IPS DF 6.9 (cell line): ENCODE measurements at regions not wholly inside any gene's neighbourhood (a gene's known extent, or its start where the extent isn't known, plus 50 kb on each side); places are given as distances from the start of the nearest gene placed in this dataset.

Experiments used
- DNase-seq: peaks from one replicate; pipeline ENCODE4 v3.0.0-alpha.2; 2013; ENCODE audit warnings: low read depth, low spot score
- H3K27ac ChIP-seq: one replicate; pipeline ENCODE4 v1.5.1; 2013; ENCODE audit warnings: low read length, control low read depth
- H3K27me3 ChIP-seq: 2 replicates; pipeline ENCODE4 v1.6.1; 2013; ENCODE audit warnings: mild to moderate bottlenecking, low read length; ENCODE audit not compliant: control insufficient read depth, insufficient read depth
- H3K36me3 ChIP-seq: 2 replicates; pipeline ENCODE4 v1.6.1; 2013; ENCODE audit warnings: low read length; ENCODE audit not compliant: control insufficient read depth, insufficient read depth
- H3K4me1 ChIP-seq: 2 replicates; pipeline ENCODE4 v1.6.1; 2013; ENCODE audit warnings: low read length; ENCODE audit not compliant: control insufficient read depth, insufficient read depth
- H3K4me3 ChIP-seq: 2 replicates; pipeline ENCODE4 v1.5.1; 2013; ENCODE audit warnings: mild to moderate bottlenecking, low read length
- H3K9me3 ChIP-seq: 2 replicates; pipeline ENCODE4 v1.6.1; 2013; ENCODE audit warnings: low read length, inconsistent platforms; ENCODE audit not compliant: control insufficient read depth, insufficient read depth
- WGBS: extraction: QIAGEN DNeasy Blood & Tissue Kit; methylation state at CpG from one replicate; pipeline ENCODE4 v1.1.7; 2013; ENCODE audit warnings: mixed read lengths, missing lambda C conversion rate; ENCODE audit not compliant: insufficient read length, insufficient coverage; 5-methylcytosine and 5-hydroxymethylcytosine counted together

GRCh38 chr5:67341478-67341877, 144.9 kb upstream of the CD180 start:
- Histone ChIP-seq H3K27me3 (no peaks in the 10 kb centered on the region), H3K4me3 (no peak overlapping the region), H3K36me3 (no peaks in the 10 kb centered on the region), H3K4me1 (no peaks in the 10 kb centered on the region; the same call in 1 of the 2 replicates), H3K9me3 (no peaks in the 10 kb centered on the region), H3K27ac (no peak overlapping the region)
- no peak for DNase-seq
- WGBS = no CpG with 5 or more reads among the region's 2 CpGs

DNA sequence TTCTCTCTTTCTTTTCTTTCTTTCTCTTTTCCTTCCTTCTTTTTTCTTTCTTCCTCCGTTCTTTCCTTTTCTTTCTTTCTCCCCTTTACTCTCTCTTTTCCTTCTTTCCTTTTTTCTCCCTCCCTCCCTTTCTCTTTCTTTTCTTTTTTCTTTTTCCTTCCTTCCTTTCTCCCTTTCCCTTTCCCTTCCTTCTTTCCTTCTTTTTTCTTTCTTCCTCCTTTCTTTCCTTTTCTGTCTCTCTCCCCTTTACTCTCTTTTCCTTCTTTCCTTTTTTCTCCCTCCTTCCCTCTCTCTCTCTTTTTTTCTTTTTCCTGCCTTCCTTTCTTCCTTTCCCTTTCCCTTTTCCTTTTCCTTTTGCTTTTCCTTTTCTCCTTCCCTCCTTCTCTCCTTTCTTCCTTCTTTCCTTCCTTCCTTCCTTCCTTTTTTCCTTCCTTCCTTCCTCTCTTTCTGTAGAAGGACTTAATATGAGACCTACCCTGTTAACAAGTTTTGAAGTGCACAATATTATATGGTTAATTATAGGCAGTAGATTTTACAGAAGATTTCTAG, 142.7 kb upstream of the CD180 start:
- Histone ChIP-seq H3K4me1 (no peaks in the 10 kb centered on the region; the same call in 1 of the 2 replicates), H3K4me3 (no peak overlapping the region), H3K27me3 (no peaks in the 10 kb centered on the region), H3K27ac (no peak overlapping the region), H3K9me3 (no peaks in the 10 kb centered on the region), H3K36me3 (no peaks in the 10 kb centered on the region)
- DNase-seq = no peak
- WGBS = no CpG with 5 or more reads among the region's 1 CpG

GRCh38 chr5:67338421-67338820, 141.8 kb upstream of the CD180 start:
- H3K27ac ChIP-seq = no peak overlapping the region
- no peaks in the 10 kb centered on the region for H3K27me3 ChIP-seq
- H3K9me3 ChIP-seq = no peaks in the 10 kb centered on the region
- no peaks in the 10 kb centered on the region; the same call in 1 of the 2 replicates for H3K4me1 ChIP-seq
- H3K4me3 ChIP-seq = no peak overlapping the region
- no peak for DNase-seq
- H3K36me3 ChIP-seq = no peaks in the 10 kb centered on the region

- no peak overlapping the region for H3K4me3 ChIP-seq
- H3K36me3 ChIP-seq = no peaks in the 10 kb centered on the region
- no peak for DNase-seq
- no peaks in the 10 kb centered on the region for H3K27me3 ChIP-seq
- no peaks in the 10 kb centered on the region for H3K9me3 ChIP-seq
- H3K4me1 ChIP-seq = no peaks in the 10 kb centered on the region
- H3K27ac ChIP-seq = no peak overlapping the region
These were observed 141.2 kb upstream of the CD180 start for GRCh38 chr5:67337751-67338150.

DNA sequence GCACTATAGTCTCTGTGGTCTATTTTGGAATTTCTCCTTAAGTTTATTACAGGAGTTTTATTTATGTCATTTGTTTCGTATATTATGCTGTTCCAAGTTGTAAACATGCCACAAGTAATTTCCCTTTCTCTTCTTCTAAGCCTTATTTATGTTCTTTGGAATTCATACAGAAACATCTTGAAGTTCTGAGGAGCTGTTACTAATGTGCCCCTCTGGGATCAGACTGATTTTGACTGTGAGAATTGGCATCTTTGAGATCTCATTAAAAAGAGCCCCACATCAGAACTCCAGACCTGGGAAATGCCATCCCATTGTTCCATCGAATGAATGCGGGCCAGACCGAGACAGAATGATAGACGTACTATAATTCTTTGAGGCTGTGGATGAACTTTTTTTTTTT, 138.8 kb upstream of the CD180 start:
- H3K9me3 ChIP-seq = no peaks in the 10 kb centered on the region
- no CpG with 5 or more reads among the region's 5 CpGs for WGBS
- H3K36me3 ChIP-seq = no peaks in the 10 kb centered on the region
- DNase-seq = no peak
- no peak overlapping the region for H3K4me3 ChIP-seq
- H3K27me3 ChIP-seq = no peaks in the 10 kb centered on the region
- H3K4me1 ChIP-seq = no peaks in the 10 kb centered on the region
- H3K27ac ChIP-seq = no peak overlapping the region

DNA sequence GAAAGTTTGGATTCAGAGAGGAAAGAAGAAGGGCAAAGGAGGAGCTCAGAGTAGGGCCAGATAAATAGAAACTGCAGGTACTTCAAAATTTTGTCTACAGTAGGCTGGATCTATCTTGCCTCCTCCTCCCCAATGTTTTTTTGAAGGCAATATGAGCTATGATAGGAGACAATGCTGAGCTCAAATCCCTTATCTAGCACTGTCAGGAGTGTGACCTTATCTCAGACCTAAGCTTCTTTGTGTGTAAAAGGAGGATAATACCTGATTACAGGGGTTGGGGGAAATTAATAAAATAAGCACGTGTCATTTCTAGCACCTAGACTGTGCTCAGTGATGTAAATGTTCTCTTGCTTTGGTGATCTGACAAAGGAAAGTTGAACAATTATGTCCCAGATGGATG, 137.8 kb upstream of the CD180 start:
- Histone ChIP-seq H3K9me3 (no peaks in the 10 kb centered on the region), H3K36me3 (no peaks in the 10 kb centered on the region), H3K4me1 (no peaks in the 10 kb centered on the region), H3K4me3 (no peak overlapping the region), H3K27me3 (no peaks in the 10 kb centered on the region), H3K27ac (no peak overlapping the region)
- WGBS = no CpG with 5 or more reads among the region's 1 CpG
- no peak for DNase-seq

GRCh38 chr5:67333171-67333570, 136.6 kb upstream of the CD180 start:
- no CpG with 5 or more reads among the region's 2 CpGs for WGBS
- DNase-seq = no peak
- Histone ChIP-seq H3K4me3 (no peak overlapping the region), H3K36me3 (no peaks in the 10 kb centered on the region), H3K4me1 (no peaks in the 10 kb centered on the region), H3K27me3 (no peaks in the 10 kb centered on the region), H3K27ac (no peak overlapping the region), H3K9me3 (no peaks in the 10 kb centered on the region)

- no peaks in the 10 kb centered on the region for H3K36me3 ChIP-seq
- no peak overlapping the region for H3K4me3 ChIP-seq
- H3K4me1 ChIP-seq = no peaks in the 10 kb centered on the region
- no peak for DNase-seq
- no peaks in the 10 kb centered on the region for H3K9me3 ChIP-seq
- H3K27me3 ChIP-seq = no peaks in the 10 kb centered on the region
- no peak overlapping the region for H3K27ac ChIP-seq
- no CpG with 5 or more reads among the region's 4 CpGs for WGBS
These were observed 134.8 kb upstream of the CD180 start for GRCh38 chr5:67331296-67331925.

GRCh38 chr5:67319935-67320725, 123.5 kb upstream of the CD180 start:
- Histone ChIP-seq H3K27me3 (no peaks in the 10 kb centered on the region), H3K4me1 (no peaks in the 10 kb centered on the region), H3K36me3 (no peaks in the 10 kb centered on the region), H3K9me3 (no peaks in the 10 kb centered on the region), H3K4me3 (no peak overlapping the region), H3K27ac (no peak overlapping the region)
- no CpG with 5 or more reads among the region's 3 CpGs for WGBS
- DNase-seq = no peak

DNA sequence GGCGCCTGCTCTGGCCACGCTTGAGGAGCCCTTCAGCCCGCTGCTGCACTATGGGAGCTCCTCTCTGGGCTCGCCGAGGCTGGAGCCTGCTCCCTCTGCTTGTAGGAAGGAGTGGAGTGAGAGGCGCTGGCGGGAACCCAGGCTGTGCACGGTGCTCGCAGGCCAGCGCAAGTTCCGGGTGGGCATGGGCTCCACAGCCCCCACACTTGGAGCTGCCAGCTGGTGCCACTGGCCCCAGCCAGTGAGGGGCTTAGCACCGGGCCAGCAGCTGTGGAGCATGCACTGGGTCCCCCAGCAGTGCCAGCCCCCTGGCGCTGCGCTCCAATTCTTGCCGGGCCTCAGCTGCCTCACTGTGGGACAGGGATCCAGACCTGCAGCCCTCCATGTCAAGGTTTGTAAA, 122.1 kb upstream of the CD180 start:
- no peaks in the 10 kb centered on the region for H3K27me3 ChIP-seq
- no peaks in the 10 kb centered on the region for H3K4me1 ChIP-seq
- H3K27ac ChIP-seq = no peak overlapping the region
- H3K9me3 ChIP-seq = no peaks in the 10 kb centered on the region
- no CpG with 5 or more reads among the region's 15 CpGs for WGBS
- no peaks in the 10 kb centered on the region for H3K36me3 ChIP-seq
- H3K4me3 ChIP-seq = no peak overlapping the region
- DNase-seq = no peak

GRCh38 chr5:67317603-67318002, 121.0 kb upstream of the CD180 start:
- H3K36me3 ChIP-seq = no peaks in the 10 kb centered on the region
- H3K9me3 ChIP-seq = no peaks in the 10 kb centered on the region
- DNase-seq = no peak
- no peaks in the 10 kb centered on the region for H3K27me3 ChIP-seq
- H3K4me1 ChIP-seq = no peaks in the 10 kb centered on the region
- no peak overlapping the region for H3K4me3 ChIP-seq
- H3K27ac ChIP-seq = no peak overlapping the region
